K562 (cell line): ENCODE measurements at regions not wholly inside any gene's neighbourhood (a gene's known extent, or its start where the extent isn't known, plus 50 kb on each side); places are given as distances from the start of the nearest gene placed in this dataset.

Experiments
- CBX2 ChIP-seq: fragments of 200-600 bp; sonication (generic); IDR thresholded peaks from one replicate; pipeline ENCODE4 v1.6.1; 2012; ENCODE audit warnings: mild to moderate bottlenecking, low read length, inconsistent platforms; ENCODE audit not compliant: insufficient read depth, poor library complexity, severe bottlenecking
- JUN ChIP-seq, 2 experiments: sonication (generic) in 1 of 2; formaldehyde crosslinking in 1 of 2; IDR thresholded peaks; 2 replicates each; pipeline versions ENCODE4 v1.6.1 to v1.8.0; 2012 to 2022; ENCODE audit warnings: borderline replicate concordance in 2 of 2, mild to moderate bottlenecking in 2 of 2, improper control_type of control experiment in 1 of 2, low read depth in 1 of 2, low read length in 1 of 2, missing genetic modification reagents in 1 of 2
- KDM5B ChIP-seq: fragments of 200-600 bp; sonication (generic); IDR thresholded peaks from 2 replicates; pipeline ENCODE4 v1.6.1; 2012; ENCODE audit warnings: low read depth, mild to moderate bottlenecking, moderate library complexity, low read length, control low read depth, inconsistent platforms; ENCODE audit not compliant: insufficient replicate concordance
- NFIC ChIP-seq: fragments of 450-650 bp; IDR thresholded peaks from 2 replicates; pipeline ENCODE4 v1.6.1; 2017; ENCODE audit warnings: mild to moderate bottlenecking, inconsistent platforms
- POLR2A ChIP-seq: fragments of 450-650 bp; conservative IDR thresholded peaks from 2 replicates; pipeline ENCODE4 v1.6.1; 2016
- POU5F1 ChIP-seq: fragments of 150-350 bp; IDR thresholded peaks from 2 replicates; pipeline ENCODE4 v1.6.1; 2014; ENCODE audit warnings: borderline replicate concordance, low read length, low read depth, mild to moderate bottlenecking; ENCODE audit not compliant: partially characterized antibody
- TF ChIP-seq, protein P1 (sequence below): fragments of 250-450 bp; sonication (Bioruptor Pico); IDR thresholded peaks from 2 replicates; pipeline ENCODE4 v1.5.0; 2021

DNA sequence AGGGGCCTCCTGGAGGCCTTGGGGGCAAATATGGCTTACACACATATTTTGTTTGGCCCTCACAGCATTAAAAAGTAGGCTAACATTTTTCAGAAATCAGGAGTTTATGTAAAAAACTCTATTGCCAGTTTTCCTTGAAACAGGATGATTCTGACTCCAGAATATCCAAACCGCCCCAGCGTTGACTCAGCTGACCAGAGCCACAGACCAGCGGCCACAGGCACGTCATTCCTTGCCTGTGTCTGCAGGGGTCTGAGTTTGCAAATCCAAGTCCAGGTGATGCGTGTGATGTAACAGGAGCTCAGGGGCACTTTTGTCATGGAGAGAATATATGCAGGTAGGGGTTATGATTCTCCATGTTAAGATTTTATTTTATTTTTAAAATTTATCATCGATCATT lies 79.4 kb upstream of the ALKAL2 start:
- TF ChIP-seq NFIC (no peak), KDM5B (no peak), POLR2A (no peak), CBX2 (no peak), POU5F1 (no peak), JUN (IDR thresholded peaks at IDR 0.05; ENCODE audit: borderline replicate concordance, low read depth, low read length) (no peak), JUN (CRISPR knock-in tag; IDR thresholded peaks at IDR 0.05; ENCODE audit: borderline replicate concordance) (no peak)
- TF ChIP-seq, protein P1, sequence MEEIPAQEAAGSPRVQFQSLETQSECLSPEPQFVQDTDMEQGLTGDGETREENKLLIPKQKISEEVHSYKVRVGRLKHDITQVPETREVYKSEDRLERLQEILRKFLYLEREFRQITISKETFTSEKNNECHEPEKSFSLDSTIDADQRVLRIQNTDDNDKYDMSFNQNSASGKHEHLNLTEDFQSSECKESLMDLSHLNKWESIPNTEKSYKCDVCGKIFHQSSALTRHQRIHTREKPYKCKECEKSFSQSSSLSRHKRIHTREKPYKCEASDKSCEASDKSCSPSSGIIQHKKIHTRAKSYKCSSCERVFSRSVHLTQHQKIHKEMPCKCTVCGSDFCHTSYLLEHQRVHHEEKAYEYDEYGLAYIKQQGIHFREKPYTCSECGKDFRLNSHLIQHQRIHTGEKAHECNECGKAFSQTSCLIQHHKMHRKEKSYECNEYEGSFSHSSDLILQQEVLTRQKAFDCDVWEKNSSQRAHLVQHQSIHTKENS (CRISPR knock-in tag), result no peak
